Erythroblast (primary cell): ENCODE measurements at regions not wholly inside any gene's neighbourhood (a gene's known extent, or its start where the extent isn't known, plus 50 kb on each side); places are given as distances from the start of the nearest gene placed in this dataset.

Source experiments
- GATA1 ChIP-seq: IDR thresholded peaks from 2 replicates; pipeline ENCODE4 v1.6.1; 2011; ENCODE audit warnings: low read depth, mild to moderate bottlenecking, control low read depth, low read length, moderate library complexity
- POLR2A ChIP-seq: IDR thresholded peaks from 2 replicates; pipeline ENCODE4 v1.6.1; 2011; ENCODE audit warnings: mild to moderate bottlenecking, low read length

GRCh38 chr7:155921086-155921803, 109.0 kb upstream of the SHH start:
- no peak for TF ChIP-seq POLR2A
- TF ChIP-seq GATA1 = no peak
